Loucy (cell line): ENCODE measurements at regions not wholly inside any gene's neighbourhood (a gene's known extent, or its start where the extent isn't known, plus 50 kb on each side); places are given as distances from the start of the nearest gene placed in this dataset.
A peak's percentile ranks its signal among the peaks of the same experiment; 100 is the strongest.

Experiments used
- H2AFZ ChIP-seq: fragments of 200-600 bp; sonication (generic); 2 replicates; pipeline ENCODE4 v1.6.0; 2016; ENCODE audit warnings: antibody characterized with exemption, mild to moderate bottlenecking, low read length, moderate library complexity
- H3F3A ChIP-seq: fragments of 200-600 bp; 2 replicates; pipeline ENCODE4 v1.6.0; 2016; ENCODE audit warnings: antibody characterized with exemption, low read depth, mild to moderate bottlenecking
- H3K27me3 ChIP-seq: fragments of 200-600 bp; sonication (generic); 2 replicates; pipeline ENCODE4 v1.6.1; 2014; ENCODE audit warnings: low read length, mild to moderate bottlenecking; ENCODE audit not compliant: insufficient read depth, poor library complexity, severe bottlenecking
- H3K36me3 ChIP-seq: fragments of 200-600 bp; sonication (generic); 2 replicates; pipeline ENCODE4 v1.6.1; 2016; ENCODE audit warnings: low read length; ENCODE audit not compliant: insufficient read depth
- H3K4me1 ChIP-seq: fragments of 200-600 bp; sonication (generic); 2 replicates; pipeline ENCODE4 v1.5.1; 2014; ENCODE audit warnings: low read length, mild to moderate bottlenecking; ENCODE audit not compliant: insufficient read depth, poor library complexity, severe bottlenecking
- H3K4me2 ChIP-seq: fragments of 200-600 bp; sonication (generic); 2 replicates; pipeline ENCODE4 v1.6.0; 2014; ENCODE audit warnings: antibody characterized with exemption, low read length, low read depth, mild to moderate bottlenecking; ENCODE audit not compliant: poor library complexity, severe bottlenecking
- H3K4me3 ChIP-seq: fragments of 200-600 bp; sonication (generic); 2 replicates; pipeline ENCODE4 v1.5.1; 2014; ENCODE audit warnings: low read length, mild to moderate bottlenecking, mixed read lengths; ENCODE audit not compliant: poor library complexity, severe bottlenecking
- H3K79me2 ChIP-seq: fragments of 200-600 bp; sonication (generic); 2 replicates; pipeline ENCODE4 v1.6.1; 2014; ENCODE audit warnings: low read length; ENCODE audit not compliant: insufficient read depth
- H3K9ac ChIP-seq: fragments of 200-600 bp; sonication (generic); 2 replicates; pipeline ENCODE4 v1.6.0; 2014; ENCODE audit warnings: mild to moderate bottlenecking, low read depth, low read length, moderate library complexity; ENCODE audit not compliant: poor library complexity, severe bottlenecking
- H3K9me2 ChIP-seq: fragments of 200-600 bp; sonication (generic); replicated peaks from 2 replicates; pipeline ENCODE4 v1.6.1; 2016; ENCODE audit warnings: low read depth, low read length, mixed read lengths
- H3K9me3 ChIP-seq: fragments of 200-600 bp; sonication (generic); 2 replicates; pipeline ENCODE4 v1.6.1; 2014; ENCODE audit warnings: mild to moderate bottlenecking, antibody characterized with exemption, low read length, low read depth; ENCODE audit not compliant: insufficient read depth
- H4K20me1 ChIP-seq: fragments of 200-600 bp; sonication (generic); 2 replicates; pipeline ENCODE4 v1.6.0; 2014; ENCODE audit warnings: antibody characterized with exemption, low read length, mild to moderate bottlenecking; ENCODE audit not compliant: insufficient read depth, poor library complexity, severe bottlenecking
- CTCF ChIP-seq: fragments of 200-600 bp; sonication (generic); conservative IDR thresholded peaks from 2 replicates; pipeline ENCODE4 v1.5.1; 2014; ENCODE audit warnings: mild to moderate bottlenecking, antibody characterized with exemption, low read length
- EZH2phosphoT487 ChIP-seq: fragments of 200-600 bp; IDR thresholded peaks from 2 replicates; pipeline ENCODE4 v1.6.1; 2018; ENCODE audit warnings: antibody characterized with exemption, mild to moderate bottlenecking, moderate library complexity, borderline replicate concordance

GRCh38 chr2:13193075-13193474, 476.3 kb downstream of the TRIB2 start:
- H3K36me3 ChIP-seq: no peaks in the 10 kb centered on the region
- H2AFZ ChIP-seq: 0 out of 2 replicates have a peak overlapping the region, but pooled peaks have one; percentile 38
- H4K20me1 ChIP-seq: no peaks in the 10 kb centered on the region

GRCh38 chr2:13193900-13194299, 477.2 kb downstream of the TRIB2 start:
- Histone ChIP-seq H2AFZ (no peak overlapping the region), H3K27me3 (no peaks in the 10 kb centered on the region), H3K79me2 (no peaks in the 10 kb centered on the region), H3K9me3 (no peaks in the 10 kb centered on the region), H3K9ac (no peak overlapping the region), H3K4me1 (peaks cover 6% of the 10 kb centered on the region), H3K4me2 (no peak overlapping the region), H4K20me1 (no peaks in the 10 kb centered on the region), H3F3A (no peaks in the 10 kb centered on the region), H3K36me3 (no peaks in the 10 kb centered on the region), H3K9me2 (no peaks in the 10 kb centered on the region), H3K4me3 (no peak overlapping the region)
- TF ChIP-seq CTCF: peak; percentile 83
- TF ChIP-seq EZH2phosphoT487: no peak

More at GRCh38 chr2:13193075-13193474, 476.3 kb downstream of the TRIB2 start:
- no peak for TF ChIP-seq EZH2phosphoT487
- no peak for TF ChIP-seq CTCF
- H3K4me1 ChIP-seq: peaks cover 6% of the 10 kb centered on the region
- H3K9me3 ChIP-seq: no peaks in the 10 kb centered on the region
- no peaks in the 10 kb centered on the region for H3K9me2 ChIP-seq
- H3K4me2 ChIP-seq: no peak overlapping the region
- no peaks in the 10 kb centered on the region for H3K79me2 ChIP-seq
- H3K27me3 ChIP-seq: no peaks in the 10 kb centered on the region
- no peak overlapping the region for H3K4me3 ChIP-seq
- no peak overlapping the region for H3K9ac ChIP-seq
- H3F3A ChIP-seq: no peaks in the 10 kb centered on the region

- H3K4me3 ChIP-seq: no peak overlapping the region
- H4K20me1 ChIP-seq: no peaks in the 10 kb centered on the region
- no peaks in the 10 kb centered on the region for H3F3A ChIP-seq
- H3K27me3 ChIP-seq: no peaks in the 10 kb centered on the region
- peaks cover 6% of the 10 kb centered on the region for H3K4me1 ChIP-seq
- H3K79me2 ChIP-seq: no peaks in the 10 kb centered on the region
- H3K9me3 ChIP-seq: no peaks in the 10 kb centered on the region
- no peak overlapping the region for H3K4me2 ChIP-seq
- H3K9me2 ChIP-seq: no peaks in the 10 kb centered on the region
- no peak overlapping the region for H2AFZ ChIP-seq
- H3K9ac ChIP-seq: no peak overlapping the region
- no peaks in the 10 kb centered on the region for H3K36me3 ChIP-seq
- no peak for TF ChIP-seq CTCF
- TF ChIP-seq EZH2phosphoT487: no peak
Observed at GRCh38 chr2:13195270-13195669, 478.5 kb downstream of the TRIB2 start.
